Osteoblast (primary cell): ENCODE measurements at regions not wholly inside any gene's neighbourhood (a gene's known extent, or its start where the extent isn't known, plus 50 kb on each side); places are given as distances from the start of the nearest gene placed in this dataset.

ENCODE experiments used
- DNase-seq: peaks from one replicate; pipeline ENCODE4 v3.0.0; 2011; ENCODE audit warnings: low spot score, mixed read lengths; ENCODE audit not compliant: insufficient read length; ENCODE audit errors: missing footprints
- H2AFZ ChIP-seq: 2 replicates; pipeline ENCODE4 v1.6.0; 2011; ENCODE audit warnings: mild to moderate bottlenecking, low read length
- H3K27ac ChIP-seq: 2 replicates; pipeline ENCODE4 v1.5.1; 2011; ENCODE audit warnings: mild to moderate bottlenecking, low read depth, low read length, moderate library complexity
- H3K27me3 ChIP-seq: 2 replicates; pipeline ENCODE4 v1.6.0; 2012; ENCODE audit warnings: mild to moderate bottlenecking, control low read depth, inconsistent platforms, low read length, moderate library complexity; ENCODE audit not compliant: insufficient read depth
- H3K36me3 ChIP-seq: 2 replicates; pipeline ENCODE4 v1.5.1; 2011; ENCODE audit warnings: mild to moderate bottlenecking, low read length, control low read depth, moderate library complexity; ENCODE audit not compliant: insufficient read depth
- H3K4me1 ChIP-seq: 2 replicates; pipeline ENCODE4 v1.5.1; 2011; ENCODE audit warnings: mild to moderate bottlenecking, low read length, control low read depth, moderate library complexity; ENCODE audit not compliant: insufficient read depth
- H3K4me2 ChIP-seq: 2 replicates; pipeline ENCODE4 v1.6.0; 2011; ENCODE audit warnings: mild to moderate bottlenecking, low read length; ENCODE audit not compliant: insufficient read depth
- H3K4me3 ChIP-seq: fragments of 200-600 bp; sonication (generic); 3 replicates; pipeline ENCODE4 v1.5.1; 2012; ENCODE audit warnings: mild to moderate bottlenecking, low read length, inconsistent platforms; ENCODE audit not compliant: insufficient read depth
- H3K79me2 ChIP-seq: 2 replicates; pipeline ENCODE4 v1.6.0; 2012; ENCODE audit warnings: mild to moderate bottlenecking, low read length, control low read depth, inconsistent platforms; ENCODE audit not compliant: insufficient read depth
- H3K9me3 ChIP-seq: 2 replicates; pipeline ENCODE4 v1.5.1; 2011; ENCODE audit warnings: low read depth, low read length, control low read depth
- H4K20me1 ChIP-seq: 2 replicates; pipeline ENCODE4 v1.6.0; 2012; ENCODE audit warnings: mild to moderate bottlenecking, low read length, control low read depth; ENCODE audit not compliant: insufficient read depth
- CTCF ChIP-seq: IDR thresholded peaks from 2 replicates; pipeline ENCODE4 v1.5.1; 2011; ENCODE audit warnings: mild to moderate bottlenecking, low read depth, low read length, moderate library complexity; ENCODE audit errors: extremely low read depth

DNA sequence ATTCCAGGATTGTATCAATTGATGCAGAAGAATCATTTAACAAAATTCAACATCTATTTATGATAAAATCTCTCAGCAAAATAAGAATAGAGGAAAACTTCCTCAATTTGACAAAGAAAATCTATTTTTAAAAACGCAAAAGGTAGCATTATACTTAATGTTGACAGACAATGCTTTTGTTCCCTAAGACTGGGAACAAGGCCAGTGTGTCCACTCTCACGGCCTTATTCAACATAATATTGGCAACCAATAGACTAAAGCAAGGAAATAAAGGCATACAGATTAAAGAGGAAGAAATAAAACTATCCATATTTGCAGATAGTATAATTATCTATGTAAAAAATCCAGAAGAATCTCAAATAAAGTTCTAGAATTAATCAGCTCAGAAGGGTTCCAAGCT is 472.4 kb upstream of the ID2 start:
- Histone ChIP-seq H3K4me2 (no peak overlapping the region), H3K27ac (no peak overlapping the region), H3K79me2 (no peaks in the 10 kb centered on the region), H2AFZ (no peak overlapping the region), H3K4me1 (no peaks in the 10 kb centered on the region), H3K9me3 (peaks cover 2% of the 10 kb centered on the region), H4K20me1 (no peaks in the 10 kb centered on the region), H3K4me3 (no peak overlapping the region), H3K36me3 (no peaks in the 10 kb centered on the region), H3K27me3 (no peaks in the 10 kb centered on the region)
- no peak for DNase-seq
- TF ChIP-seq CTCF: no peak

DNA sequence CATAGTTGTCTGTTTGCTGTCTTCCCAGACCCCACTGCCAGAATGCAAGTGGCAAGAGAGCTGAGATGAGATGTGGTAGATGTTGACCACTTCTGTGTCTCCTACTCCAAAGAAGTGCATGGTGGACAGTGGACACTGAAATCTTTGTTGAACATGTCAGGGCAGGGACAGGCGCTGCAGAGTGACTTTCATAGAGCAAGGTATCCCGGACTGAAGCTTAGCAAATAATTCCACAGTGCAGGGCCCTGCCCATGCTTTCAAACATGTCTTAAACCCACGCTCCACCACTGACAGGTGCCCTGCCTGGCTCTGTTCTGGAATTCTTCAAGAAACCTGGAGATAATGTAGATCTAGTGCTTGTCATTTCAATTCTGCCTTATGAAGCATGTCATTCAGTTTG is 470.5 kb upstream of the ID2 start:
- Histone ChIP-seq H4K20me1 (no peaks in the 10 kb centered on the region), H3K4me3 (no peak overlapping the region), H3K27me3 (no peaks in the 10 kb centered on the region), H3K79me2 (no peaks in the 10 kb centered on the region), H3K9me3 (peaks cover 2% of the 10 kb centered on the region), H3K36me3 (no peaks in the 10 kb centered on the region), H3K4me2 (no peak overlapping the region), H3K27ac (no peak overlapping the region), H2AFZ (no peak overlapping the region), H3K4me1 (peaks cover 3% of the 10 kb centered on the region)
- TF ChIP-seq CTCF: no peak
- DNase-seq: no peak

GRCh38 chr2:8212239-8212638 is 469.6 kb upstream of the ID2 start:
- no peak for DNase-seq
- no peaks in the 10 kb centered on the region for H3K36me3 ChIP-seq
- H2AFZ ChIP-seq: no peak overlapping the region
- H3K27me3 ChIP-seq: no peaks in the 10 kb centered on the region
- peaks cover 2% of the 10 kb centered on the region for H3K9me3 ChIP-seq
- peaks cover 3% of the 10 kb centered on the region for H3K4me1 ChIP-seq
- H4K20me1 ChIP-seq: no peaks in the 10 kb centered on the region
- TF ChIP-seq CTCF: no peak
- no peak overlapping the region for H3K4me2 ChIP-seq
- no peak overlapping the region for H3K4me3 ChIP-seq
- no peak overlapping the region for H3K27ac ChIP-seq
- no peaks in the 10 kb centered on the region for H3K79me2 ChIP-seq

- Histone ChIP-seq H3K4me3 (no peak overlapping the region), H3K36me3 (no peaks in the 10 kb centered on the region), H3K4me2 (no peak overlapping the region), H3K4me1 (peaks cover 3% of the 10 kb centered on the region), H2AFZ (no peak overlapping the region), H3K27ac (no peak overlapping the region), H3K9me3 (no peaks in the 10 kb centered on the region), H4K20me1 (no peaks in the 10 kb centered on the region), H3K79me2 (no peaks in the 10 kb centered on the region), H3K27me3 (no peaks in the 10 kb centered on the region)
- no peak for TF ChIP-seq CTCF
- no peak for DNase-seq
Measured at GRCh38 chr2:8214036-8214615, 467.7 kb upstream of the ID2 start.
